K562 (cell line): ENCODE measurements at regions not wholly inside any gene's neighbourhood (a gene's known extent, or its start where the extent isn't known, plus 50 kb on each side); places are given as distances from the start of the nearest gene placed in this dataset.

ENCODE experiments used
- FOXK2 ChIP-seq, 2 experiments: fragments of 450-650 bp; IDR thresholded peaks in 1 of 2; conservative IDR thresholded peaks in 1 of 2; 2 replicates each; pipeline ENCODE4 v1.6.1; 2016; ENCODE audit warnings: low read depth in 2 of 2, mild to moderate bottlenecking in 1 of 2
- TF ChIP-seq, protein P1 (sequence below): fragments of 450-650 bp; IDR thresholded peaks from 2 replicates; pipeline ENCODE4 v1.6.1; 2016; ENCODE audit warnings: mild to moderate bottlenecking, moderate library complexity

DNA sequence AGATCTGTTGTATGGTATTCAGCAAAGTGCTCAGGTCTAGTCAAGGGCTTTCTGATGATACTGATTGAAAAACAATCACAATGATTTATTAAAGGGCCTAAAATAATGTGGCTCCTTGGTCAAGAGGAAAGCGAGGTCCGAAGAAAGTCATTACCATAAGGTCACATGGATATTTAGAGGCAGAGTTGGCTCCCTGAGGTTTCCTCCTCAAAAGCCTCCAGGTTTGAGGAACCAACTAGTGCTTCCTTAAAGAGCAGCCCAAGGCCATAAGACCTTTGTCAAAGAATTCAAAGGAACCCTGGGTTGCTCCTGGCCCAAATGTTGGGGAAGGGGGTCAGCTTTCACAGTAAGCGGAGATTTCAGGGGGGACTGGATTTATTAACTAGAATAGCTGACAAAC lies 280.7 kb upstream of the ATP5MC3 start:
- TF ChIP-seq, protein P1, sequence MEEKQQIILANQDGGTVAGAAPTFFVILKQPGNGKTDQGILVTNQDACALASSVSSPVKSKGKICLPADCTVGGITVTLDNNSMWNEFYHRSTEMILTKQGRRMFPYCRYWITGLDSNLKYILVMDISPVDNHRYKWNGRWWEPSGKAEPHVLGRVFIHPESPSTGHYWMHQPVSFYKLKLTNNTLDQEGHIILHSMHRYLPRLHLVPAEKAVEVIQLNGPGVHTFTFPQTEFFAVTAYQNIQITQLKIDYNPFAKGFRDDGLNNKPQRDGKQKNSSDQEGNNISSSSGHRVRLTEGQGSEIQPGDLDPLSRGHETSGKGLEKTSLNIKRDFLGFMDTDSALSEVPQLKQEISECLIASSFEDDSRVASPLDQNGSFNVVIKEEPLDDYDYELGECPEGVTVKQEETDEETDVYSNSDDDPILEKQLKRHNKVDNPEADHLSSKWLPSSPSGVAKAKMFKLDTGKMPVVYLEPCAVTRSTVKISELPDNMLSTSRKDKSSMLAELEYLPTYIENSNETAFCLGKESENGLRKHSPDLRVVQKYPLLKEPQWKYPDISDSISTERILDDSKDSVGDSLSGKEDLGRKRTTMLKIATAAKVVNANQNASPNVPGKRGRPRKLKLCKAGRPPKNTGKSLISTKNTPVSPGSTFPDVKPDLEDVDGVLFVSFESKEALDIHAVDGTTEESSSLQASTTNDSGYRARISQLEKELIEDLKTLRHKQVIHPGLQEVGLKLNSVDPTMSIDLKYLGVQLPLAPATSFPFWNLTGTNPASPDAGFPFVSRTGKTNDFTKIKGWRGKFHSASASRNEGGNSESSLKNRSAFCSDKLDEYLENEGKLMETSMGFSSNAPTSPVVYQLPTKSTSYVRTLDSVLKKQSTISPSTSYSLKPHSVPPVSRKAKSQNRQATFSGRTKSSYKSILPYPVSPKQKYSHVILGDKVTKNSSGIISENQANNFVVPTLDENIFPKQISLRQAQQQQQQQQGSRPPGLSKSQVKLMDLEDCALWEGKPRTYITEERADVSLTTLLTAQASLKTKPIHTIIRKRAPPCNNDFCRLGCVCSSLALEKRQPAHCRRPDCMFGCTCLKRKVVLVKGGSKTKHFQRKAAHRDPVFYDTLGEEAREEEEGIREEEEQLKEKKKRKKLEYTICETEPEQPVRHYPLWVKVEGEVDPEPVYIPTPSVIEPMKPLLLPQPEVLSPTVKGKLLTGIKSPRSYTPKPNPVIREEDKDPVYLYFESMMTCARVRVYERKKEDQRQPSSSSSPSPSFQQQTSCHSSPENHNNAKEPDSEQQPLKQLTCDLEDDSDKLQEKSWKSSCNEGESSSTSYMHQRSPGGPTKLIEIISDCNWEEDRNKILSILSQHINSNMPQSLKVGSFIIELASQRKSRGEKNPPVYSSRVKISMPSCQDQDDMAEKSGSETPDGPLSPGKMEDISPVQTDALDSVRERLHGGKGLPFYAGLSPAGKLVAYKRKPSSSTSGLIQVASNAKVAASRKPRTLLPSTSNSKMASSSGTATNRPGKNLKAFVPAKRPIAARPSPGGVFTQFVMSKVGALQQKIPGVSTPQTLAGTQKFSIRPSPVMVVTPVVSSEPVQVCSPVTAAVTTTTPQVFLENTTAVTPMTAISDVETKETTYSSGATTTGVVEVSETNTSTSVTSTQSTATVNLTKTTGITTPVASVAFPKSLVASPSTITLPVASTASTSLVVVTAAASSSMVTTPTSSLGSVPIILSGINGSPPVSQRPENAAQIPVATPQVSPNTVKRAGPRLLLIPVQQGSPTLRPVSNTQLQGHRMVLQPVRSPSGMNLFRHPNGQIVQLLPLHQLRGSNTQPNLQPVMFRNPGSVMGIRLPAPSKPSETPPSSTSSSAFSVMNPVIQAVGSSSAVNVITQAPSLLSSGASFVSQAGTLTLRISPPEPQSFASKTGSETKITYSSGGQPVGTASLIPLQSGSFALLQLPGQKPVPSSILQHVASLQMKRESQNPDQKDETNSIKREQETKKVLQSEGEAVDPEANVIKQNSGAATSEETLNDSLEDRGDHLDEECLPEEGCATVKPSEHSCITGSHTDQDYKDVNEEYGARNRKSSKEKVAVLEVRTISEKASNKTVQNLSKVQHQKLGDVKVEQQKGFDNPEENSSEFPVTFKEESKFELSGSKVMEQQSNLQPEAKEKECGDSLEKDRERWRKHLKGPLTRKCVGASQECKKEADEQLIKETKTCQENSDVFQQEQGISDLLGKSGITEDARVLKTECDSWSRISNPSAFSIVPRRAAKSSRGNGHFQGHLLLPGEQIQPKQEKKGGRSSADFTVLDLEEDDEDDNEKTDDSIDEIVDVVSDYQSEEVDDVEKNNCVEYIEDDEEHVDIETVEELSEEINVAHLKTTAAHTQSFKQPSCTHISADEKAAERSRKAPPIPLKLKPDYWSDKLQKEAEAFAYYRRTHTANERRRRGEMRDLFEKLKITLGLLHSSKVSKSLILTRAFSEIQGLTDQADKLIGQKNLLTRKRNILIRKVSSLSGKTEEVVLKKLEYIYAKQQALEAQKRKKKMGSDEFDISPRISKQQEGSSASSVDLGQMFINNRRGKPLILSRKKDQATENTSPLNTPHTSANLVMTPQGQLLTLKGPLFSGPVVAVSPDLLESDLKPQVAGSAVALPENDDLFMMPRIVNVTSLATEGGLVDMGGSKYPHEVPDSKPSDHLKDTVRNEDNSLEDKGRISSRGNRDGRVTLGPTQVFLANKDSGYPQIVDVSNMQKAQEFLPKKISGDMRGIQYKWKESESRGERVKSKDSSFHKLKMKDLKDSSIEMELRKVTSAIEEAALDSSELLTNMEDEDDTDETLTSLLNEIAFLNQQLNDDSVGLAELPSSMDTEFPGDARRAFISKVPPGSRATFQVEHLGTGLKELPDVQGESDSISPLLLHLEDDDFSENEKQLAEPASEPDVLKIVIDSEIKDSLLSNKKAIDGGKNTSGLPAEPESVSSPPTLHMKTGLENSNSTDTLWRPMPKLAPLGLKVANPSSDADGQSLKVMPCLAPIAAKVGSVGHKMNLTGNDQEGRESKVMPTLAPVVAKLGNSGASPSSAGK = no peak
- TF ChIP-seq FOXK2 (conservative IDR thresholded peaks at IDR 0.05 in 1 of 2, IDR thresholded peaks at IDR 0.05 in 1 of 2; ENCODE audit: low read depth in 2 of 2) = no peak
